K562 (cell line): ENCODE measurements at regions not wholly inside any gene's neighbourhood (a gene's known extent, or its start where the extent isn't known, plus 50 kb on each side); places are given as distances from the start of the nearest gene placed in this dataset.
A peak's percentile ranks its signal among the peaks of the same experiment; 100 is the strongest.

Experiments used
- C11orf30 ChIP-seq: fragments of 450-650 bp; IDR thresholded peaks from 2 replicates; pipeline ENCODE4 v1.6.1; 2016; ENCODE audit warnings: low read depth, mild to moderate bottlenecking
- MAZ ChIP-seq, 2 experiments: fragments of 450-650 bp in 1 of 2; sonication (generic) in 1 of 2; formaldehyde crosslinking; IDR thresholded peaks in 1 of 2; conservative IDR thresholded peaks in 1 of 2; 2 replicates each; pipeline versions ENCODE4 v1.4.0 to v1.5.0; 2020; ENCODE audit warnings: mild to moderate bottlenecking in 1 of 2, missing genetic modification reagents in 1 of 2
- NRF1 ChIP-seq, 2 experiments: fragments of 450-650 bp; IDR thresholded peaks in 1 of 2; conservative IDR thresholded peaks in 1 of 2; 2 replicates each; pipeline ENCODE4 v1.6.1; 2014; ENCODE audit warnings: mild to moderate bottlenecking in 2 of 2
- RFX7 ChIP-seq: fragments of 250-450 bp; sonication (Bioruptor Pico); IDR thresholded peaks from 2 replicates; pipeline ENCODE4 v1.5.1; 2021; ENCODE audit warnings: mild to moderate bottlenecking
- SOX6 ChIP-seq: fragments of 450-650 bp; IDR thresholded peaks from 2 replicates; pipeline ENCODE4 v1.6.1; 2014; ENCODE audit warnings: mild to moderate bottlenecking
- SP1 ChIP-seq: sonication (generic); formaldehyde crosslinking; IDR thresholded peaks from 2 replicates; pipeline ENCODE4 v1.8.1; 2022; ENCODE audit warnings: mild to moderate bottlenecking, missing genetic modification reagents
- STAT6 ChIP-seq: sonication (generic); formaldehyde crosslinking; IDR thresholded peaks from 2 replicates; pipeline ENCODE4 v1.8.1; 2023; ENCODE audit warnings: mild to moderate bottlenecking, missing genetic modification reagents
- TCF3 ChIP-seq: sonication (generic); formaldehyde crosslinking; IDR thresholded peaks from 2 replicates; pipeline ENCODE4 v1.4.0; 2020; ENCODE audit warnings: mild to moderate bottlenecking, missing genetic modification reagents
- THRAP3 ChIP-seq: fragments of 450-650 bp; IDR thresholded peaks from 2 replicates; pipeline ENCODE4 v1.6.1; 2016; ENCODE audit warnings: mild to moderate bottlenecking, inconsistent platforms, borderline replicate concordance
- ZNF407 ChIP-seq: fragments of 450-650 bp; IDR thresholded peaks from 2 replicates; pipeline ENCODE4 v1.6.1; 2016; ENCODE audit warnings: low read depth
- TF ChIP-seq, protein P1 (sequence below): fragments of 250-450 bp; sonication (Bioruptor Pico); IDR thresholded peaks from 2 replicates; pipeline ENCODE4 v1.5.0; 2020; ENCODE audit warnings: mild to moderate bottlenecking, borderline replicate concordance
- TF ChIP-seq, protein P2 (sequence below): fragments of 250-450 bp; sonication (Bioruptor Pico); IDR thresholded peaks from 2 replicates; pipeline ENCODE4 v1.8.0; 2021; ENCODE audit warnings: moderate library complexity, mild to moderate bottlenecking, inconsistent platforms

GRCh38 chr7:22565315-22565811, 65.4 kb upstream of the STEAP1B start (continued):
- TF ChIP-seq, protein P1, sequence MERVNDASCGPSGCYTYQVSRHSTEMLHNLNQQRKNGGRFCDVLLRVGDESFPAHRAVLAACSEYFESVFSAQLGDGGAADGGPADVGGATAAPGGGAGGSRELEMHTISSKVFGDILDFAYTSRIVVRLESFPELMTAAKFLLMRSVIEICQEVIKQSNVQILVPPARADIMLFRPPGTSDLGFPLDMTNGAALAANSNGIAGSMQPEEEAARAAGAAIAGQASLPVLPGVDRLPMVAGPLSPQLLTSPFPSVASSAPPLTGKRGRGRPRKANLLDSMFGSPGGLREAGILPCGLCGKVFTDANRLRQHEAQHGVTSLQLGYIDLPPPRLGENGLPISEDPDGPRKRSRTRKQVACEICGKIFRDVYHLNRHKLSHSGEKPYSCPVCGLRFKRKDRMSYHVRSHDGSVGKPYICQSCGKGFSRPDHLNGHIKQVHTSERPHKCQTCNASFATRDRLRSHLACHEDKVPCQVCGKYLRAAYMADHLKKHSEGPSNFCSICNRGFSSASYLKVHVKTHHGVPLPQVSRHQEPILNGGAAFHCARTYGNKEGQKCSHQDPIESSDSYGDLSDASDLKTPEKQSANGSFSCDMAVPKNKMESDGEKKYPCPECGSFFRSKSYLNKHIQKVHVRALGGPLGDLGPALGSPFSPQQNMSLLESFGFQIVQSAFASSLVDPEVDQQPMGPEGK (CRISPR knock-in tag) = no peak
- TF ChIP-seq C11orf30 (peak; percentile 95), NRF1 (conservative IDR thresholded peaks at IDR 0.05 in 1 of 2, IDR thresholded peaks at IDR 0.05 in 1 of 2) (no peak), STAT6 (CRISPR knock-in tag) (no peak), SOX6 (no peak), ZNF407 (no peak), MAZ (CRISPR knock-in tag; conservative IDR thresholded peaks at IDR 0.05 in 1 of 2, IDR thresholded peaks at IDR 0.05 in 1 of 2) (peak in 1 of 2 experiments; percentile 32; a peak in 1 of 4 replicates), TCF3 (CRISPR knock-in tag) (no peak), THRAP3 (no peak), SP1 (CRISPR knock-in tag) (0 out of 2 replicates have a peak, but pooled peaks have one; percentile 23), RFX7 (no peak)
- TF ChIP-seq, protein P2, sequence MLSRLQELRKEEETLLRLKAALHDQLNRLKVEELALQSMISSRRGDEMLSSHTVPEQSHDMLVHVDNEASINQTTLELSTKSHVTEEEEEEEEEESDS (CRISPR knock-in tag) = no peak
